ENCODE measurements at regions not wholly inside any gene's neighbourhood (a gene's known extent, or its start where the extent isn't known, plus 50 kb on each side); places are given as distances from the start of the nearest gene placed in this dataset.

DNA sequence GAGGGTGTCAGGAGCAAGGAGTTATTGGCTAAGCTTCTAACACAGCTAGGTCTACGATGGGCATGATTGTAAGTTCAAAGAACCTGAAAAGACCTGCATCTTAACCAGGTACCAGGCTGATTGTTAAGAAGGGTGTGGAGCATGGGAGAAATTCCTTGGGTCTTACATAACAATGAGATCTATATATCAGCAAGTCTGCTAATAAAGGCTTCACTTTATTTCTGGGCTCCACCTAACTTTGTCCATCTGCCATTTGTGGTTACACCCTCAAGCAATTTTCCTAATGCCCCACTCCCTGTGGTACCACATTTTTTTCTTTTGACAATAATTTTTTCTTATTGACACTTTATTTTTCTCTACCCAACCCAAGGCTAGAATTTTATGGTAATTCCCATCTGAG lies 223.5 kb upstream of the JAG1 start:
- H3K4me3 ChIP-seq (ENCODE audit: low read length), result no peak overlapping the region
- peak; percentile 18 for DNase-seq (ENCODE audit: low read depth)
- TF ChIP-seq, protein P1, sequence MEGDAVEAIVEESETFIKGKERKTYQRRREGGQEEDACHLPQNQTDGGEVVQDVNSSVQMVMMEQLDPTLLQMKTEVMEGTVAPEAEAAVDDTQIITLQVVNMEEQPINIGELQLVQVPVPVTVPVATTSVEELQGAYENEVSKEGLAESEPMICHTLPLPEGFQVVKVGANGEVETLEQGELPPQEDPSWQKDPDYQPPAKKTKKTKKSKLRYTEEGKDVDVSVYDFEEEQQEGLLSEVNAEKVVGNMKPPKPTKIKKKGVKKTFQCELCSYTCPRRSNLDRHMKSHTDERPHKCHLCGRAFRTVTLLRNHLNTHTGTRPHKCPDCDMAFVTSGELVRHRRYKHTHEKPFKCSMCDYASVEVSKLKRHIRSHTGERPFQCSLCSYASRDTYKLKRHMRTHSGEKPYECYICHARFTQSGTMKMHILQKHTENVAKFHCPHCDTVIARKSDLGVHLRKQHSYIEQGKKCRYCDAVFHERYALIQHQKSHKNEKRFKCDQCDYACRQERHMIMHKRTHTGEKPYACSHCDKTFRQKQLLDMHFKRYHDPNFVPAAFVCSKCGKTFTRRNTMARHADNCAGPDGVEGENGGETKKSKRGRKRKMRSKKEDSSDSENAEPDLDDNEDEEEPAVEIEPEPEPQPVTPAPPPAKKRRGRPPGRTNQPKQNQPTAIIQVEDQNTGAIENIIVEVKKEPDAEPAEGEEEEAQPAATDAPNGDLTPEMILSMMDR (IDR thresholded peaks at IDR 0.05; ENCODE audit: insufficient read depth, low read depth, low read length, missing control alignments), result no peak

DNA sequence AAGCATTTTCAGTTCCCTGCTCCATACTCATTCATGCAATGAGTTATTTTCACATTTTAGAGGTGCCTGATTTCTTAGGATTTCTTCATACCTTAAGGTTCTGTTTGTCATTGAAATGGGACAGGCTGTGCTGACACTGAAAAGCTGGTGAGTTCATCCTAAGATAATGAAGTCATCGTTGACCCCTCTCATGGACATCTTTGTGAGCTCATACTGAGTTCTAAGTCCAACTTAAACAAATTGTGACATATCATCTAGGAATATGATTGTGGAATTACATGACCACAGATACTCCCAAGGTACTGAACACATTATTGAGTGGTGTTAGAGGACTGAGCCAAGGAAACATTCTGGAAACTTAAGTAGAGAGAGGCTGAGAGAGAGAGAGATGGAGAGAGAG lies 224.8 kb upstream of the JAG1 start:
- no peak overlapping the region for H3K4me3 ChIP-seq (ENCODE audit: low read length)
- TF ChIP-seq, protein P1 (IDR thresholded peaks at IDR 0.05; ENCODE audit: insufficient read depth, low read depth, low read length, missing control alignments), result no peak
- no peak for DNase-seq (ENCODE audit: low read depth)

DNA sequence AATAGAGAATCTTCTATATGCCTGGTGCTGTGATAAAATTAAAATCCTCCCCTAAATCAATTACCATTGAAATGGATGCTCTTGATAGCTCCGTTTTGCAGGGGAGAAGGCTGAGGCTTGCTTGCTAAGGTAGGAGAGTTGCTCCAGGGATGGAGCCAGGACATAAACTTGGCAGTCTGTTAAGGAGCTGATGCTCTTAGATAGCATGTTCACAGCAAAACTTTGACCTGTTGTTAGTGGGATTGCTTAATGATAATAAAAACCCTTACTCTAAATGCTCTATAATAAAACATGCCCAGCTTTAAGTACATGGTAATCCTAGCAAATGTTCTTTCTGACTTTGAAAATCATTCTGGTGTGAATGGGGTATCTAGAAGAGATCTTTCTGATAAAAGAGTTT lies 228.4 kb upstream of the JAG1 start:
- no peak for DNase-seq (ENCODE audit: low read depth)
- TF ChIP-seq, protein P1 (IDR thresholded peaks at IDR 0.05; ENCODE audit: insufficient read depth, low read depth, low read length, missing control alignments), result no peak
- no peak overlapping the region for H3K4me3 ChIP-seq (ENCODE audit: low read length)

DNA sequence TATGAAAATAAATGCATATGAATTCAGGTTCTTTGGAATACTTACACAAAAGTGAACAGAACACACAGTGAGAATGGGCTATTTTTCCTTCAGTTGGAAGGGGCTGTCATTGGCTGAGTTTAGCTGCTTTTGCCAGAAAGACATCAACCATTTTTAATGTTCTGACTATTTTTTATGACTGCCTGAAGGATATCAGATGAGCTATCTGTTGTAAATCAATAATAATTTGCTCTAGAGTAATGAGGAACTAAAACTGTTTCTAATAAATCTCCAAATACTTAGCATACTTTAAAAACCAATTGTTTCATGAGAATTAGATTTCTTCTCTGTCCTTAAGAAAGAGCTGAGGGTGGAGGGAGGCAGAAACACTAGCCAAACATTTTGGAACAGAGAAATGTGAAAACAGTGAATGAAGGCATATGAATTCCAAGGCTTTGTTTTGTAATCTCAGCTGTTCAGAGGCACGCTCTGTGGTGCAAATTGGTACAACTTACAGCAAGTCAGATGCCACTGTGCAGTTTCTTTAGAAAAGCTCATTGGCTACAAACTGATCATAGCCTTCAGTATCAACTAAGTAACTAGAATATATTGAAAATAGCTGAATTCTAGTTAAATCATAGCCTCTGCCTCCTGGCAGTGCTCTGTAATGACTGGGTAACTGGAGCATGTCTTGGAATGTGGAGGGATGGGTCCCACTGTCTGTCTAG lies 228.9 kb upstream of the JAG1 start:
- no peak for DNase-seq (ENCODE audit: low read depth)
- TF ChIP-seq, protein P1 (IDR thresholded peaks at IDR 0.05; ENCODE audit: insufficient read depth, low read depth, low read length, missing control alignments), result no peak
- no peak overlapping the region for H3K4me3 ChIP-seq (ENCODE audit: low read length)

DNA sequence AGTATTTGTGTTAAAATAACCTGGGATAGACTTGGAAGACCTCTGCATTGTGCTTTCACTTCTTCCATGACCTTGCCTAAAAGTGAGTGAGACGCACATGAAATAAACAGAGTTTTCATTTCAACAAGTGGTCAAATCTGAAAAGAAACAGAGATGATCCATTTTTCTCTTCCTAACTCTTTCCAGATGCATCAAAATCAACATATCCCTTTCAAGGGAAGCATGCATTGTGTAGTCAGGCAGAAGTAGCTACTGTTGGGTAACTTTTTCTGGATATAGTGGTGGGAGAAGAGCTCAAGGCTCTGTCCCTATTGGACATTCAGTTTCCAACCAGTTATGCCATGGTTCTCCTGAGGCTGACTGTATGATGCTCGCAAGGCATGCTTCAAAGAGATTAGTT lies 233.0 kb upstream of the JAG1 start:
- TF ChIP-seq, protein P1 (IDR thresholded peaks at IDR 0.05; ENCODE audit: insufficient read depth, low read depth, low read length, missing control alignments), result no peak
- no peak overlapping the region for H3K4me3 ChIP-seq (ENCODE audit: low read length)
- no peak for DNase-seq (ENCODE audit: low read depth)

DNA sequence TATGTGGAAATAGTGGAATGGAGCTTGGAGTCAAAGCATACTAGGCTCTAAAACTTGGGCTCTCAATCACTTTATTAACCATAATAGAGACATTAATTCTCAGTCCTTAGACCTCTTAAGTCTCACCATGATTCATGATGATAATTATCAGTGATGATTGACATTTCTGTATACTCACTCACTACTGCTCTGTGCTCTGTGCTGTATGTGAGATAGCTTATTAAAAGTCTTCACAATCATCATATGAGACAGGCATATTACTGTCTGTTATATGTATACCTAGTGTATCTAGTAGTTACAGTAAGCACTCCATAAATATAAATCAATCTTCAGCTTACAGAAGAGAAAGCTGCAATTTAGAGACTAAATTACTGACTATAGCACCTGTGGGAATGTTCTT lies 236.0 kb upstream of the JAG1 start:
- TF ChIP-seq, protein P1 (IDR thresholded peaks at IDR 0.05; ENCODE audit: insufficient read depth, low read depth, low read length, missing control alignments), result no peak
- DNase-seq (ENCODE audit: low read depth), result peak; percentile 51
- H3K4me3 ChIP-seq (ENCODE audit: low read length), result no peak overlapping the region

DNA sequence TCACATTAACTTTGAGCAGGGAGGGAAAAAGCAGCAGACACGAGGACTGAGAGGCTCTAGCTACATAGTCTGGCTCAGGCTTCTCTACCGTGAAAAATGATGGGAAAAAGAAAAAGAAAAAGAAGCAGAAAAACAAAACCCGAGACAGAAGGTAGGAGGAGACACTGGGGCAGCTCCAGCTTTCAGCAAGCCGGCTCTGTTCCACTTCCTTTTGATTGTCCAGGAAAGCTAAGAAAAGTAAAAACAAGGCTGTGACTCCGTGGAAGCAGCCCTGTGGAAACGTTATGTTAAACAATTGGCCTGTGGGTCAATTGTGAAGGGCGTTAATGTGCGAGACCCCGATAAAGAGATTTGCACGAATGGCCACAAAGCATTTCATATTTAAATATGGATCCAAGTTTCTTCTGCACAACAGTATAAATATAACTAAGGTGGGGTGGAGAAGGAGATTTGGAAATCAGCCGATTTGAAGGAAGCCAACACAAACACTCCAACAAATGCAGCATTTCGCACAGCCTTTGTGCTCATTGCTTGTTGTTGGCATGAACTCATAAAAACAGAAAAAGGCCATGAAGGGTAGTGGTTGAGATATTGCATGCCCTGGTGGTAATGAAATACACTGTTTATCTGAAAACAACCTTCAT lies 236.9 kb upstream of the JAG1 start:
- TF ChIP-seq, protein P1 (IDR thresholded peaks at IDR 0.05; ENCODE audit: insufficient read depth, low read depth, low read length, missing control alignments), result no peak
- H3K4me3 ChIP-seq (ENCODE audit: low read length), result no peak overlapping the region
- no peak for DNase-seq (ENCODE audit: low read depth)

Data from epithelial cell of esophagus (primary cell).